Panc1 (cell line): ENCODE measurements at regions not wholly inside any gene's neighbourhood (a gene's known extent, or its start where the extent isn't known, plus 50 kb on each side); places are given as distances from the start of the nearest gene placed in this dataset.

ENCODE experiments used
- ATAC-seq: fragments of 200-7000 bp; cut with Tn5 transposase; 2 replicates; pipeline ENCODE4 v1.9.1; 2020; ENCODE audit warnings: mild to moderate bottlenecking, moderate library complexity
- BruUV-seq: library from RNA; stranded (reverse); fragments of 400-500 nt; replicated peaks from 2 replicates; lab custom pipeline; 2021; lab: Mats Ljungman, UMichigan
- CTCF ChIA-PET: fragments of 300-600 bp; sonication (Branson Sonifier 250); formaldehyde crosslinking; loops from one replicate; lab custom pipeline; 2022; ENCODE audit warnings: antibody characterized with exemption; lab: Charles Lee
- POLR2A ChIA-PET: fragments of 300-600 bp; sonication (Branson Sonifier 250); formaldehyde crosslinking; loops from one replicate; lab custom pipeline; 2022; ENCODE audit warnings: antibody characterized with exemption; lab: Charles Lee
- DNase-seq: peaks from one replicate; pipeline ENCODE4 v3.0.0-alpha.2; 2010; ENCODE audit warnings: low read depth, low spot score
- H3K27ac ChIP-seq: 2 replicates; pipeline ENCODE4 v1.5.1; 2011; ENCODE audit warnings: mild to moderate bottlenecking, low read length, inconsistent platforms
- H3K27me3 ChIP-seq: fragments of 200-500 bp; sonication (Bioruptor generic); 2 replicates; pipeline ENCODE4 v1.6.0; 2014; ENCODE audit warnings: low read length, inconsistent platforms; ENCODE audit not compliant: control insufficient read depth, insufficient read depth
- H3K36me3 ChIP-seq: fragments of 200-500 bp; sonication (Bioruptor generic); 2 replicates; pipeline ENCODE4 v1.5.1; 2014; ENCODE audit warnings: inconsistent platforms, mild to moderate bottlenecking, low read length, moderate library complexity; ENCODE audit not compliant: control insufficient read depth, insufficient read depth
- H3K4me1 ChIP-seq: 2 replicates; pipeline ENCODE4 v1.5.1; 2011; ENCODE audit warnings: inconsistent platforms, mild to moderate bottlenecking, low read length, moderate library complexity; ENCODE audit not compliant: control insufficient read depth, insufficient read depth
- H3K4me3 ChIP-seq, 2 experiments: 2 replicates each; pipeline ENCODE4 v1.5.1; 2011 to 2012; ENCODE audit warnings: low read depth in 2 of 2, low read length in 2 of 2, mild to moderate bottlenecking in 2 of 2, inconsistent platforms in 1 of 2, moderate library complexity in 1 of 2
- H3K9me3 ChIP-seq: fragments of 200-500 bp; sonication (Bioruptor generic); 2 replicates; pipeline ENCODE4 v1.5.1; 2014; ENCODE audit warnings: low read depth, mild to moderate bottlenecking, inconsistent platforms, low read length, moderate library complexity; ENCODE audit not compliant: control insufficient read depth, insufficient read depth
- POLR2AphosphoS5 ChIP-seq: IDR thresholded peaks from 2 replicates; pipeline ENCODE4 v1.6.1; 2012; ENCODE audit warnings: mild to moderate bottlenecking, low read depth, low read length, moderate library complexity
- SIN3A ChIP-seq: IDR thresholded peaks from 2 replicates; pipeline ENCODE4 v1.6.1; 2012; ENCODE audit warnings: low read depth, mild to moderate bottlenecking, low read length, moderate library complexity, borderline replicate concordance; ENCODE audit not compliant: insufficient read depth
- TCF7L2 ChIP-seq: IDR thresholded peaks from 2 replicates; pipeline ENCODE4 v1.6.1; 2011; ENCODE audit warnings: mild to moderate bottlenecking, low read depth, low read length, inconsistent platforms
- in situ Hi-C: cut with HindIII; loops from 2 replicates; pipeline ENCODE4 v1.10.0; 2016; ENCODE audit warnings: low sequenced_read_pairs, low pct_unique_long_range_greater_than_20kb
- intact Hi-C: fragments of 100-400 bp; cut with micrococcal nuclease; formaldehyde crosslinking; loops from one replicate; pipeline ENCODE4 v1.10.0; 2022; ENCODE audit not compliant: unreplicated experiment
- TF ChIP-seq, protein P1 (sequence below): fragments of 450-650 bp; IDR thresholded peaks from 2 replicates; pipeline ENCODE4 v1.5.1; 2017; ENCODE audit warnings: mild to moderate bottlenecking
- TF ChIP-seq, protein P2 (sequence below), 2 experiments: IDR thresholded peaks; 2 replicates each; pipeline ENCODE4 v1.6.1; 2011 to 2012; ENCODE audit warnings: low read depth in 2 of 2, control low read depth in 1 of 2, low read length in 1 of 2, mild to moderate bottlenecking in 1 of 2, moderate library complexity in 1 of 2; ENCODE audit not compliant: insufficient read depth in 1 of 2

DNA sequence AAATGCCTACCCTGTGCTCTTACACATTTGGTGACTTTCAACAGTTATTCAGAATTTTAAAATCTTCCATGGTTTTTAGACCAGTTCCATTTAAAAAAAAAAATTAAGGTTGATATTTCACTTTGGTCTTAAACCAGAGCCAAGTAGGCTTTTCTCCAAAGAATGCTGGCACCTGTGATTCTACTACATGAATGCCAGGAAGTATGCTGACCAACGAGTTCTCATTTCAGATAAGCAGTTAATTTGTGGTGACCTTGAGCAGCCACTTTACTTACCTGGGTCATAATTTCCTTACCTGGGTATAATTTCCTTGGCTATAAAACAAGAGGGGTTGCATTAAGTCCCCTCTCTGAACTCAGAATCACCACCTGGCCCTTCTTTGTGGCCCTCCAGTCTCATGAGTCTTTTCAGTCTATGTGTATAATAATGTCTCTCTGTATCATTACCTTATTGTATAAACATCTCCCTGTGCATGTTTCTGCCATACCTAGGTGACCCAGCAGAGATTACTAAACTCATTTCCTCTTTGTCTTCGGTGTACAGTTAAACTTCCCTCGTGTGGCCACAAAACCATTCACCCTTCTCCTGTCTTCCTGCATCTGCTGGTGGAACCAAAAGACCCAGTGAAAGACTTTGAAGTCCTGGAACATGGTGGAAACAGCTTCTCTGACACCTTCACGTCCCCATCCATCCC is 139.1 kb upstream of the DPT start:
- H3K27me3 ChIP-seq: no peaks in the 10 kb centered on the region
- no peak for DNase-seq
- intact Hi-C loops (no loop called here), in situ Hi-C loops (no loop called here)
- H3K4me1 ChIP-seq: no peaks in the 10 kb centered on the region
- ChIA-PET CTCF (no interaction called here), POLR2A (no interaction called here)
- H3K27ac ChIP-seq: no peak overlapping the region
- ATAC-seq: no peak
- no TSS peak for BruUV-seq
- peaks cover 8% of the 10 kb centered on the region; the same call in 1 of the 2 replicates for H3K9me3 ChIP-seq
- TF ChIP-seq TCF7L2 (no peak), POLR2AphosphoS5 (no peak), SIN3A (no peak)
- TF ChIP-seq, protein P1, sequence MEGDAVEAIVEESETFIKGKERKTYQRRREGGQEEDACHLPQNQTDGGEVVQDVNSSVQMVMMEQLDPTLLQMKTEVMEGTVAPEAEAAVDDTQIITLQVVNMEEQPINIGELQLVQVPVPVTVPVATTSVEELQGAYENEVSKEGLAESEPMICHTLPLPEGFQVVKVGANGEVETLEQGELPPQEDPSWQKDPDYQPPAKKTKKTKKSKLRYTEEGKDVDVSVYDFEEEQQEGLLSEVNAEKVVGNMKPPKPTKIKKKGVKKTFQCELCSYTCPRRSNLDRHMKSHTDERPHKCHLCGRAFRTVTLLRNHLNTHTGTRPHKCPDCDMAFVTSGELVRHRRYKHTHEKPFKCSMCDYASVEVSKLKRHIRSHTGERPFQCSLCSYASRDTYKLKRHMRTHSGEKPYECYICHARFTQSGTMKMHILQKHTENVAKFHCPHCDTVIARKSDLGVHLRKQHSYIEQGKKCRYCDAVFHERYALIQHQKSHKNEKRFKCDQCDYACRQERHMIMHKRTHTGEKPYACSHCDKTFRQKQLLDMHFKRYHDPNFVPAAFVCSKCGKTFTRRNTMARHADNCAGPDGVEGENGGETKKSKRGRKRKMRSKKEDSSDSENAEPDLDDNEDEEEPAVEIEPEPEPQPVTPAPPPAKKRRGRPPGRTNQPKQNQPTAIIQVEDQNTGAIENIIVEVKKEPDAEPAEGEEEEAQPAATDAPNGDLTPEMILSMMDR: no peak
- TF ChIP-seq, protein P2, sequence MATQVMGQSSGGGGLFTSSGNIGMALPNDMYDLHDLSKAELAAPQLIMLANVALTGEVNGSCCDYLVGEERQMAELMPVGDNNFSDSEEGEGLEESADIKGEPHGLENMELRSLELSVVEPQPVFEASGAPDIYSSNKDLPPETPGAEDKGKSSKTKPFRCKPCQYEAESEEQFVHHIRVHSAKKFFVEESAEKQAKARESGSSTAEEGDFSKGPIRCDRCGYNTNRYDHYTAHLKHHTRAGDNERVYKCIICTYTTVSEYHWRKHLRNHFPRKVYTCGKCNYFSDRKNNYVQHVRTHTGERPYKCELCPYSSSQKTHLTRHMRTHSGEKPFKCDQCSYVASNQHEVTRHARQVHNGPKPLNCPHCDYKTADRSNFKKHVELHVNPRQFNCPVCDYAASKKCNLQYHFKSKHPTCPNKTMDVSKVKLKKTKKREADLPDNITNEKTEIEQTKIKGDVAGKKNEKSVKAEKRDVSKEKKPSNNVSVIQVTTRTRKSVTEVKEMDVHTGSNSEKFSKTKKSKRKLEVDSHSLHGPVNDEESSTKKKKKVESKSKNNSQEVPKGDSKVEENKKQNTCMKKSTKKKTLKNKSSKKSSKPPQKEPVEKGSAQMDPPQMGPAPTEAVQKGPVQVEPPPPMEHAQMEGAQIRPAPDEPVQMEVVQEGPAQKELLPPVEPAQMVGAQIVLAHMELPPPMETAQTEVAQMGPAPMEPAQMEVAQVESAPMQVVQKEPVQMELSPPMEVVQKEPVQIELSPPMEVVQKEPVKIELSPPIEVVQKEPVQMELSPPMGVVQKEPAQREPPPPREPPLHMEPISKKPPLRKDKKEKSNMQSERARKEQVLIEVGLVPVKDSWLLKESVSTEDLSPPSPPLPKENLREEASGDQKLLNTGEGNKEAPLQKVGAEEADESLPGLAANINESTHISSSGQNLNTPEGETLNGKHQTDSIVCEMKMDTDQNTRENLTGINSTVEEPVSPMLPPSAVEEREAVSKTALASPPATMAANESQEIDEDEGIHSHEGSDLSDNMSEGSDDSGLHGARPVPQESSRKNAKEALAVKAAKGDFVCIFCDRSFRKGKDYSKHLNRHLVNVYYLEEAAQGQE (IDR thresholded peaks at IDR 0.05; ENCODE audit: insufficient read depth in 1 of 2, low read depth in 2 of 2, low read length in 1 of 2): no peak
- no peak overlapping the region for H3K4me3 ChIP-seq
- no peaks in the 10 kb centered on the region for H3K36me3 ChIP-seq

DNA sequence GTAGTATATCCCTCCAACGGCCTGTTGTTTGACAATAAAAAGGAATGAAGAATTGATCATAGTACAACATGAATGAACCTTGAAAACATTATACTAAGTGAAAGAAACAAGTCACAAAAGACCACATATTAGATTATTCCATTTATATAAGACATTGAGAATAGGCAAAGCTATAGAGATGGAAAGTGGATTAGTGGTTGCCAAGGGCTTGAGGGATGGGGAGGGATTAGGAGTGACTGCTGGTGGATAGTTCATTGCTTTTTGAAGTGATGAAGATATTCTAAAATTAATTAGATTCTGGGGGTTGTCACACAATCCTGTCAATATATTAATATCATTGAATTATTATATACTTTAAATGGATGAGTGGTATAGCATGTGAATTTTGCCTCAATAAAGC is 142.5 kb upstream of the DPT start:
- CTCF ChIA-PET: no interaction called here

More for the DNA sequence above, 142.5 kb upstream of the DPT start:
- TF ChIP-seq SIN3A (no peak), TCF7L2 (no peak), POLR2AphosphoS5 (no peak)
- TF ChIP-seq, protein P2 (IDR thresholded peaks at IDR 0.05; ENCODE audit: insufficient read depth in 1 of 2, low read depth in 2 of 2, low read length in 1 of 2): no peak
- TF ChIP-seq, protein P1: no peak
- BruUV-seq: no TSS peak
- Histone ChIP-seq H3K36me3 (no peaks in the 10 kb centered on the region), H3K27me3 (no peaks in the 10 kb centered on the region), H3K27ac (no peak overlapping the region), H3K4me1 (no peaks in the 10 kb centered on the region), H3K4me3 (no peak overlapping the region), H3K9me3 (peaks cover 5% of the 10 kb centered on the region; the same call in 1 of the 2 replicates)
- DNase-seq (no peak), ATAC-seq (no peak)
- in situ Hi-C loops (no loop called here), intact Hi-C loops (no loop called here)
- POLR2A ChIA-PET: no interaction called here
